MCF 10A (cell line): ENCODE measurements at regions not wholly inside any gene's neighbourhood (a gene's known extent, or its start where the extent isn't known, plus 50 kb on each side); places are given as distances from the start of the nearest gene placed in this dataset.

Source experiments
- BruUV-seq: library from RNA; stranded (reverse); fragments of 400-500 nt; replicated peaks from 2 replicates; lab custom pipeline; 2021; lab: Mats Ljungman, UMichigan
- CTCF ChIA-PET: fragments of 300-600 bp; sonication (Branson Sonifier 250); formaldehyde crosslinking; extraction: SDS; loops from one replicate; lab custom pipeline; 2021; ENCODE audit warnings: antibody characterized with exemption, inconsistent platforms; lab: Yijun Ruan, JAX
- POLR2A ChIA-PET: fragments of 300-600, 350-650 bp; sonication (Branson Sonifier 250); formaldehyde crosslinking; extraction: SDS; loops from one replicate; lab custom pipeline; 2020; ENCODE audit warnings: antibody characterized with exemption, inconsistent platforms; lab: Yijun Ruan, JAX
- DNase-seq: peaks from one replicate; pipeline ENCODE4 v3.0.0-alpha.2; 2018; ENCODE audit not compliant: unreplicated experiment
- H3K27ac Mint-ChIP-seq: one replicate; pipeline ENCODE4 v1.8.0; 2022; ENCODE audit warnings: mild to moderate bottlenecking, low read depth, mixed read lengths; ENCODE audit not compliant: unreplicated experiment
- H3K27me3 Mint-ChIP-seq: one replicate; pipeline ENCODE4 v1.8.0; 2022; ENCODE audit warnings: mixed read lengths; ENCODE audit not compliant: insufficient read depth, unreplicated experiment
- H3K36me3 Mint-ChIP-seq: one replicate; pipeline ENCODE4 v1.8.0; 2022; ENCODE audit warnings: mild to moderate bottlenecking, moderate library complexity, mixed read lengths; ENCODE audit not compliant: insufficient read depth, unreplicated experiment
- H3K4me1 Mint-ChIP-seq: one replicate; pipeline ENCODE4 v1.8.0; 2022; ENCODE audit warnings: mixed read lengths; ENCODE audit not compliant: insufficient read depth, unreplicated experiment
- H3K4me3 Mint-ChIP-seq: one replicate; pipeline ENCODE4 v1.8.0; 2022; ENCODE audit warnings: mild to moderate bottlenecking, moderate library complexity, mixed read lengths; ENCODE audit not compliant: unreplicated experiment
- H3K9me3 Mint-ChIP-seq: one replicate; pipeline ENCODE4 v1.8.0; 2022; ENCODE audit warnings: mixed read lengths; ENCODE audit not compliant: unreplicated experiment
- intact Hi-C: fragments of 100-400 bp; cut with micrococcal nuclease; formaldehyde crosslinking; loops from 2 replicates; pipeline ENCODE4 v1.14.1; 2022
- TF ChIP-seq, protein P1 (sequence below): fragments of 200-600 bp; IDR thresholded peaks from one replicate; pipeline ENCODE4 v1.8.0; 2022; ENCODE audit warnings: antibody characterized with exemption, mild to moderate bottlenecking; ENCODE audit not compliant: unreplicated experiment

DNA sequence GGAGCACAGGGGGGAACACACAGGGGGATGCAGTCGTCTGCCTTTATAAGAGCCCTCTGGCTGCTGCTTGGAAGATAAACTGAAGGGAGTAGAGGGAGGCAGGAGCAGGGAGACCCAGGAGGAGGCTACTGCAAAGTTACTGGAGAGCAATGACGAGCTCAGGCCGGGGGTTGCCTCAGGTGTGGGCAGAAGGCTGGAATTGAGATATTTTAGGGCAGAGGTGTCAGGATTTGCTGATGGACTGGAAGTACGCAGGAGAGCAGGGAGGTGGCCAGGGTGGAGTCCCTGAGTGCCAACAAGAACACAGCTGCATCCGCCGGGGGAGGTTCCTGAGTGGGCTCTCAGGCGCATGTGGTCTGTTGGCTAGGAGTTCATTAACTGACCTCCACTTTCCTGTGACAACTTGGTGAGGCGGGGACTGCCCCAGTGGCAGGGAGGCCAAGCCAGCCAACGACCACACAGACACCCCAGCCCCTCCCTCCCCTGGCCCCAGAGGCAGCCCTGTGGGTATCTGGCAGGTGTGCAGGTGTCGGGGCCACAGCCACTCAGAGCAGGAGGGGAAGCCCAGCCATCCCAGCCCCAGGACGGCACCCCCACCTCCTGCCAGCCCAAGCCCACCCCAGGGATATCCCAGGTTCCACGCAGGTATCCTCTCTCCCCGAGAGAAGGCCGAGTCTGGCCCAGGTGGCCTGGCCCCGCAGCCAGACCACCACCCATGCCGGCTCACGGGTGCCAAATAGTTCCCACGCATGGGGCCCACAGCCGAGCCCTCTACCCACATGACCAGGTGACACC lies 85.4 kb downstream of the NCOR2 start:
- Mint-ChIP-seq H3K4me3 (no peak overlapping the region), H3K4me1 (peaks cover 24% of the 10 kb centered on the region), H3K27me3 (no peaks in the 10 kb centered on the region), H3K9me3 (no peaks in the 10 kb centered on the region), H3K27ac (no peak overlapping the region), H3K36me3 (peaks cover 44% of the 10 kb centered on the region)
- CTCF ChIA-PET, result no interaction called here
- POLR2A ChIA-PET, result no interaction called here
- no peak for DNase-seq
- no TSS peak for BruUV-seq
- TF ChIP-seq, protein P1, sequence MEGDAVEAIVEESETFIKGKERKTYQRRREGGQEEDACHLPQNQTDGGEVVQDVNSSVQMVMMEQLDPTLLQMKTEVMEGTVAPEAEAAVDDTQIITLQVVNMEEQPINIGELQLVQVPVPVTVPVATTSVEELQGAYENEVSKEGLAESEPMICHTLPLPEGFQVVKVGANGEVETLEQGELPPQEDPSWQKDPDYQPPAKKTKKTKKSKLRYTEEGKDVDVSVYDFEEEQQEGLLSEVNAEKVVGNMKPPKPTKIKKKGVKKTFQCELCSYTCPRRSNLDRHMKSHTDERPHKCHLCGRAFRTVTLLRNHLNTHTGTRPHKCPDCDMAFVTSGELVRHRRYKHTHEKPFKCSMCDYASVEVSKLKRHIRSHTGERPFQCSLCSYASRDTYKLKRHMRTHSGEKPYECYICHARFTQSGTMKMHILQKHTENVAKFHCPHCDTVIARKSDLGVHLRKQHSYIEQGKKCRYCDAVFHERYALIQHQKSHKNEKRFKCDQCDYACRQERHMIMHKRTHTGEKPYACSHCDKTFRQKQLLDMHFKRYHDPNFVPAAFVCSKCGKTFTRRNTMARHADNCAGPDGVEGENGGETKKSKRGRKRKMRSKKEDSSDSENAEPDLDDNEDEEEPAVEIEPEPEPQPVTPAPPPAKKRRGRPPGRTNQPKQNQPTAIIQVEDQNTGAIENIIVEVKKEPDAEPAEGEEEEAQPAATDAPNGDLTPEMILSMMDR, result no peak
- intact Hi-C loops, result no loop called here

DNA sequence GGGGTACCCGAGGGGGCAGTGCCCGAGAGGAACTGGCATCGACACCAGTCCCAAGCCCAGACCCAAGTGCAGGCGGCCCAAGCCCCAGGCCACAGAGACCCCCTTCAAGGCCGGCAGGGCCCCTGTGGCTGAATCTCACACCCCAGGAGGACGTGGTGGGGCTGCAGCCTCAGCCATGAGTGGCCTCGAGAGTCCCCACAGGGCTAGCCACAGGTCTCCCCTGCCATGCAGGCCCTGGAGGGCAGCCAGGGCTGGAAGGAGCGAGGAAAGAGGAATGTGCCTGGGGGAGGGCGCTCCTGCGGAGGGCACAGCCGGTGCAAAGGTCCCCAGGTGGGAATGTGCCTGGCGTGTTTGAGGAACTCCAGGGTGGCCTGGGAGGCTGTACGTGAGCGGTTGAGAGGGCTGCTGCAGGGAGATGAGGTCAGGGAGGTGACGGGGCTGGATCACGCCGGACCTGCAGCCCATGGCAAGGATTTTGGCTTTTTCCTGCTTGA lies 86.1 kb downstream of the NCOR2 start:
- peaks cover 24% of the 10 kb centered on the region for H3K4me1 Mint-ChIP-seq
- H3K4me3 Mint-ChIP-seq, result no peak overlapping the region
- H3K27me3 Mint-ChIP-seq, result no peaks in the 10 kb centered on the region
- no peak for DNase-seq
- TF ChIP-seq, protein P1, result no peak
- ChIA-PET POLR2A (interaction anchor here (1.0 kb wide), 1 partner anchor 17 kb away, joined by 4 read pairs; no protein-coding TSS in a partner anchor), CTCF (interaction anchor here (1.1 kb wide), 1 partner anchor 11 kb away, joined by 3 read pairs; no protein-coding TSS in a partner anchor)
- no TSS peak for BruUV-seq
- no peaks in the 10 kb centered on the region for H3K9me3 Mint-ChIP-seq
- H3K36me3 Mint-ChIP-seq, result peaks cover 48% of the 10 kb centered on the region
- intact Hi-C loops, result no loop called here
- no peak overlapping the region for H3K27ac Mint-ChIP-seq

DNA sequence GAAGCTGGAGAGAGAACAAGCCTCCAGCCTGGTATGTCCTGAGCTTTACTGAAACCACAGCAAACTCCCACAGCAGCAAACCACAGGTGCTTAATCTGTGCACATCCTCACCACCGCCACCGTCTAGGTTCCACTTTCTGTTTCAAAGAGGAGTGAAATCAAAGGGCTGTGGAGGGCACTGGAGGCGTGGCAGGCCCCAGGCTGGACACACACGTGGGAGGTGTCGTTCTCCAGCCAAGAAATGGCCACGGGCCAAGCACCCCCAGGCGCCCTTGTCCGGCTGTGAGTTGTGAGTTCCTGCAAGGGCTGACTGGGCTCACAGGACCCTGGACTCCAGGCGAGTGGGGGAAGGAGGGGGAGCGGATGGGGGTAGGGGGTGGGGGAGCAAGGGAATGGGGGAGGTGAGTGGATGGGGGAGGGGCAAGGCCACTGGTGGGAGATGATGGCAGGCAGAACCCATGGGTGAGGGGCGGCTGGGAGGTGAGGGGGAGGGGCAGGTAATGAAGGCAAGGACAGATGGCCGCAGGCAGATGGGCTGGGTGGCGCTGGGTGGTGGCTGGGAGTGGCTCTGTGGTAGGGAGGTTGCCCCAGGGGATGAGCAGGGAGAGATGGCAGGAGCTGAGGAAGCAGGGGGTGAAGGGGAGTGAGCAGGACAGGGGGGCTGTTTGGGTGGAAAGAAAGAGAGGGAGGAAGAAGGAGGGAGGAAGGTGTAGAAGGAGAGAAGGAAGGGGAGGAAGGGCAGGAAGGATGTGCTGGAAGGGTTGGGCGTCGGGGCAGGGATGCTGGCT lies 86.7 kb downstream of the NCOR2 start:
- ChIA-PET CTCF (interaction anchor here (0.8 to 1.1 kb wide), 2 partner anchors 12 to 27 kb away, joined by 3 read pairs; no protein-coding TSS in a partner anchor), POLR2A (interaction anchor here (0.6 to 1.0 kb wide), 2 partner anchors 16 to 33 kb away, joined by 3 to 4 read pairs; no protein-coding TSS in a partner anchor)
- Mint-ChIP-seq H3K27me3 (no peaks in the 10 kb centered on the region), H3K9me3 (no peaks in the 10 kb centered on the region), H3K4me1 (peaks cover 24% of the 10 kb centered on the region), H3K36me3 (peaks cover 50% of the 10 kb centered on the region), H3K4me3 (peak overlapping the region; percentile 8), H3K27ac (no peak overlapping the region)
- BruUV-seq, result no TSS peak
- TF ChIP-seq, protein P1, result no peak
- DNase-seq, result peak; percentile 84
- intact Hi-C loops, result no loop called here
